ENCODE measurements at regions not wholly inside any gene's neighbourhood (a gene's known extent, or its start where the extent isn't known, plus 50 kb on each side); places are given as distances from the start of the nearest gene placed in this dataset.

DNA sequence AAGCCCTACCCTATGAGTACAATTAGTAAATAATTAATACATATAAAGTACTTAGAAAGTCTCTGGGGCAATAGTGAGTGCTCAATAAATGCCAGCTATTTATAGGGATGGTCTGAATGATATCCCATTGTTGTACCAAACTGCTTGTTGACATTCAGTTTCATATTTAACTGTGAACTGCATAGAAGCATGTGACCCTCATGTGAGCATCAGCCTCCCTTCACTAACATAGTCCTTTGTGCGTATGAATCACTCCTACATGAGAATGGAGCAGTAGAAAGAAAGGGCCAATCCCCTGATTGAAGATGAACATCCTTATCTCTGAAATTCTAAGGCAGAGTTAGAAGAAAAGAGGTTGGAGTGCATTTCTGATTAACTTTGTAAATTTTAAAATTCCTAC lies 68.7 kb upstream of the ATP10A start:
- Histone ChIP-seq H3K4me1 (ENCODE audit: low read depth, poor library complexity, severe bottlenecking) (no peaks in the 10 kb centered on the region), H3K79me2 (ENCODE audit: insufficient read depth, low read depth) (no peaks in the 10 kb centered on the region), H2AFZ (ENCODE audit: low read depth) (no peak overlapping the region), H3K4me3 (IDR thresholded peaks at IDR 0.05; ENCODE audit: insufficient read depth, low read depth, low read length) (no peak overlapping the region), H3K27me3 (ENCODE audit: insufficient read depth, low read depth) (no peaks in the 10 kb centered on the region), H4K20me1 (ENCODE audit: insufficient read depth) (no peaks in the 10 kb centered on the region), H3K27ac (no peak overlapping the region), H3K36me3 (ENCODE audit: insufficient read depth) (no peaks in the 10 kb centered on the region), H3K4me2 (no peak overlapping the region), H3K9ac (no peak overlapping the region)
- no peak for TF ChIP-seq CTCF (conservative IDR thresholded peaks at IDR 0.05; ENCODE audit: low read depth, low read length)

GRCh38 chr15:25930931-25931330 lies 67.8 kb upstream of the ATP10A start:
- Histone ChIP-seq H3K4me2 (no peak overlapping the region), H3K27me3 (ENCODE audit: insufficient read depth, low read depth) (no peaks in the 10 kb centered on the region), H3K79me2 (ENCODE audit: insufficient read depth, low read depth) (no peaks in the 10 kb centered on the region), H3K27ac (no peak overlapping the region), H4K20me1 (ENCODE audit: insufficient read depth) (no peaks in the 10 kb centered on the region), H3K9ac (no peak overlapping the region), H2AFZ (ENCODE audit: low read depth) (no peak overlapping the region), H3K4me3 (IDR thresholded peaks at IDR 0.05; ENCODE audit: insufficient read depth, low read depth, low read length) (no peak overlapping the region), H3K4me1 (ENCODE audit: low read depth, poor library complexity, severe bottlenecking) (no peaks in the 10 kb centered on the region), H3K36me3 (ENCODE audit: insufficient read depth) (no peaks in the 10 kb centered on the region)
- TF ChIP-seq CTCF (conservative IDR thresholded peaks at IDR 0.05; ENCODE audit: low read depth, low read length): no peak
